RWPE2 (cell line): ENCODE measurements at regions not wholly inside any gene's neighbourhood (a gene's known extent, or its start where the extent isn't known, plus 50 kb on each side); places are given as distances from the start of the nearest gene placed in this dataset.

Source experiments
- ATAC-seq: fragments of 200-7000 bp; cut with Tn5 transposase; 3 replicates; pipeline ENCODE4 v1.9.1; 2021; ENCODE audit warnings: low read depth
- DNase-seq: peaks from one replicate; pipeline ENCODE4 v3.0.0-alpha.2; 2020; ENCODE audit warnings: low spot score
- H3K27ac ChIP-seq: fragments of 450-650 bp; 2 replicates; pipeline ENCODE4 v1.5.1; 2017; ENCODE audit warnings: mild to moderate bottlenecking; ENCODE audit not compliant: poor library complexity, severe bottlenecking
- H3K27me3 ChIP-seq: fragments of 250-450 bp; sonication (Bioruptor Pico); 2 replicates; pipeline ENCODE4 v1.5.1; 2021; ENCODE audit warnings: mild to moderate bottlenecking, moderate library complexity; ENCODE audit not compliant: insufficient read depth, poor library complexity, severe bottlenecking
- H3K36me3 ChIP-seq: fragments of 250-450 bp; sonication (Bioruptor Pico); 2 replicates; pipeline ENCODE4 v1.5.1; 2020; ENCODE audit warnings: low read depth, mild to moderate bottlenecking, moderate library complexity
- H3K4me1 ChIP-seq: fragments of 250-450 bp; sonication (Bioruptor Pico); 2 replicates; pipeline ENCODE4 v1.5.1; 2021; ENCODE audit warnings: mild to moderate bottlenecking, moderate library complexity; ENCODE audit not compliant: insufficient read depth, poor library complexity, severe bottlenecking
- H3K4me3 ChIP-seq: fragments of 250-450 bp; sonication (Bioruptor Pico); 2 replicates; pipeline ENCODE4 v1.5.1; 2021; ENCODE audit warnings: mild to moderate bottlenecking, moderate library complexity; ENCODE audit not compliant: severe bottlenecking
- H3K9me3 ChIP-seq: fragments of 250-450 bp; sonication (Bioruptor Pico); 2 replicates; pipeline ENCODE4 v1.5.1; 2021; ENCODE audit warnings: mild to moderate bottlenecking, moderate library complexity; ENCODE audit not compliant: severe bottlenecking
- TF ChIP-seq, protein P1 (sequence below): fragments of 450-650 bp; IDR thresholded peaks from one replicate; pipeline ENCODE4 v1.5.1; 2017; ENCODE audit warnings: mild to moderate bottlenecking, moderate library complexity; ENCODE audit not compliant: poor library complexity, severe bottlenecking

DNA sequence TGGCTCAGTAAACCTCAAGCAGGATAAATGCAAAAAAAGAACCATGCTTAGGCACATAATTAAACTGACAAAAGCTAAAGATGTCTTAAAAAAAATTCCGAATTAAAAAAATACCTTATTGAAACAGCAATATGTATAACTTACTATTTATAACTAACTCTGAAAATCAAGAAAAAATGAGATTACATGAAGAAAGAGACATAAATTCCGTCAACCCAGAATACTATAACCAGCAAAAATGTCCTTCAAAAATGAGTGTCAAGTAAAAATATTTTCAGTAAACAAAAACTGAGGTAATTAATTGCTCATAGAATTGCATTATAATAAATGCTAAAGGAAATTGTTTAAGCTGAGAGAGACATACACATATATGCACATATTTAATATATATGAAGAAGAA is 474.5 kb upstream of the SYT4 start:
- H3K9me3 ChIP-seq = peaks cover 3% of the 10 kb centered on the region
- peaks cover 7% of the 10 kb centered on the region for H3K4me1 ChIP-seq
- TF ChIP-seq, protein P1, sequence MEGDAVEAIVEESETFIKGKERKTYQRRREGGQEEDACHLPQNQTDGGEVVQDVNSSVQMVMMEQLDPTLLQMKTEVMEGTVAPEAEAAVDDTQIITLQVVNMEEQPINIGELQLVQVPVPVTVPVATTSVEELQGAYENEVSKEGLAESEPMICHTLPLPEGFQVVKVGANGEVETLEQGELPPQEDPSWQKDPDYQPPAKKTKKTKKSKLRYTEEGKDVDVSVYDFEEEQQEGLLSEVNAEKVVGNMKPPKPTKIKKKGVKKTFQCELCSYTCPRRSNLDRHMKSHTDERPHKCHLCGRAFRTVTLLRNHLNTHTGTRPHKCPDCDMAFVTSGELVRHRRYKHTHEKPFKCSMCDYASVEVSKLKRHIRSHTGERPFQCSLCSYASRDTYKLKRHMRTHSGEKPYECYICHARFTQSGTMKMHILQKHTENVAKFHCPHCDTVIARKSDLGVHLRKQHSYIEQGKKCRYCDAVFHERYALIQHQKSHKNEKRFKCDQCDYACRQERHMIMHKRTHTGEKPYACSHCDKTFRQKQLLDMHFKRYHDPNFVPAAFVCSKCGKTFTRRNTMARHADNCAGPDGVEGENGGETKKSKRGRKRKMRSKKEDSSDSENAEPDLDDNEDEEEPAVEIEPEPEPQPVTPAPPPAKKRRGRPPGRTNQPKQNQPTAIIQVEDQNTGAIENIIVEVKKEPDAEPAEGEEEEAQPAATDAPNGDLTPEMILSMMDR = no peak
- H3K36me3 ChIP-seq = no peaks in the 10 kb centered on the region
- DNase-seq = no peak
- no peaks in the 10 kb centered on the region for H3K27me3 ChIP-seq
- peak overlapping the region; percentile 41 for H3K27ac ChIP-seq
- H3K4me3 ChIP-seq = no peak overlapping the region
- ATAC-seq = no peak

DNA sequence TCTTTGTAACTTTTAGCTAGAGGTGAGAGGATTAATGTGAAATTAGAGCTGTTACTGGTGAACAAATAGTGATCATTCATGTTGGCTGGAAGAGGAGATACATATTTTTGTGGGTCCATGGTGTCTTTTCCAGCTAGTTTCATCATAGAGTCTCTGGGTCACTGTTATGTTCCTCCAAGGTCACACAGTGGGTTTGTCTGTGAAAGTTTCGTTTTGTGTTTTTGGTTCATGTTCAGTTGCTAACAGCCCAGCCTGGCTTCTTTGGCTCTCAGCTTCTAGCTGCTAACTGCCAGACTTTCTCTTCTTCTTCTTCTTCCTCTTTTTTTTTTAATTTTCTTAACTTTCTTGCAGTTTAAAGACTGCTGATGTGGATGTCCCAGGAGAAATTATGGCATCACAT is 480.0 kb upstream of the SYT4 start:
- Histone ChIP-seq H3K27me3 (no peaks in the 10 kb centered on the region), H3K9me3 (no peaks in the 10 kb centered on the region), H3K4me1 (peaks cover 7% of the 10 kb centered on the region), H3K4me3 (no peak overlapping the region), H3K36me3 (no peaks in the 10 kb centered on the region), H3K27ac (no peak overlapping the region)
- DNase-seq (no peak), ATAC-seq (no peak)
- TF ChIP-seq, protein P1 = no peak

DNA sequence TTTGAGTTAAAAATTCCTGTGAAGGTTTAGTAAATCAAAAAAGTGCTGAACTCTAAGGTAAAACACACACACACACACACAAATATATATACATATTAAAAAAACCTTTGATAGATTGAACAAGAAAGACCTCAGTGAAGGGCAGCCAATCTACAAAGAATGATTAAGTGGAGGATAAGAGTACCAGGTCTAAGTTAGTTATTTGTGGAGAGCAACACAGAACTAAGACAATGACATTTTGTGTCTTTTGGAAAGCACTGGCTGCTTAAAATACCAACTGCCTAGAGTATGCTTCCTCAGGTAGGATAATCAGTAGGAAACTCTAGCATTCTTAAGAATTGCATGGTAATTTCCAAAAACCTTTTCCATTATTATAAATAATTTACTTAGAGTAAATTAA is 481.4 kb upstream of the SYT4 start:
- peaks cover 7% of the 10 kb centered on the region for H3K4me1 ChIP-seq
- no peak for DNase-seq

DNA sequence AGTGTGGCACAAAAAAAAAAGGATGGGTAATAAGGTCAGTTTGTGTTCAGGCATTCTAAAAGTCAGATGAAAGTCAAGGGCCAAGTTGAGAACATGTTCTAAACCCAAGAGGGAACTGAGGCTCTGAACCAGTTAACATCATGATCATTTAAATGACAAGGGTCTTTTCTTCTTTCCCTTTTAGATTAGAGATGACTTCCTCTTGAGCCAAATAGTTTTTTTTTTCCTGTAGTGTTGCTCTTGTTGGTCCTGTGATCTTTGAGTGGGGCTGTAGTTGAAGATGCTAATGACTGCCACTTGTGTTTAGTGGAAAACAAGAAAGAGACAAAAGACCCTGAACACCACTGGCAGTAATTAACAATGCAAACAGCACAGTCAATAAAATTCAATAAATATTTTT is 482.7 kb upstream of the SYT4 start:
- no peak for DNase-seq
- ATAC-seq = no peak
- Histone ChIP-seq H3K27me3 (no peaks in the 10 kb centered on the region), H3K4me3 (no peak overlapping the region), H3K9me3 (no peaks in the 10 kb centered on the region), H3K4me1 (peaks cover 7% of the 10 kb centered on the region), H3K36me3 (no peaks in the 10 kb centered on the region), H3K27ac (no peak overlapping the region)
- TF ChIP-seq, protein P1 = no peak

More for the DNA sequence above, 481.4 kb upstream of the SYT4 start:
- no peak for ATAC-seq
- Histone ChIP-seq H3K36me3 (no peaks in the 10 kb centered on the region), H3K9me3 (no peaks in the 10 kb centered on the region), H3K27me3 (no peaks in the 10 kb centered on the region), H3K27ac (no peak overlapping the region), H3K4me3 (no peak overlapping the region)
- TF ChIP-seq, protein P1 = no peak

DNA sequence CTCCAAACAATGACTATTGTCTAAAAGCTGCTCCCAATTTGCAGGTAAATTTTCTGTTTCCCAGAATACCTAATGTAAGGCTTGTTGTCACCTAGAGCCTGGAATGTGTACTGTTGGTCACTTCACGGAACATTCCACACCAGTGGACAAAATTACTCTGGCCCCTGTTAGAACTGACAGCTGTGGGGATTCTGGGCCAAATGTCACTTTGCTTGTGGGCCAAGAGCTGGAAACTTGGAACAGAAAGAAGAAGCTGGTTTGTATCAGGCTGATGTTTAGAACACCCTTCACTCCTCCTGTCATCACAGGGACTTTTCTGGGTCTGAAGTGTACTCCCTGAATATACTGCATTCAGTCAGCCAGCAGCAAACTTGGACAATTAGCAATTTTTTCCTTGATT is 495.6 kb upstream of the SYT4 start:
- TF ChIP-seq, protein P1 = no peak
- Histone ChIP-seq H3K4me3 (no peak overlapping the region), H3K4me1 (no peaks in the 10 kb centered on the region), H3K27ac (no peak overlapping the region), H3K36me3 (no peaks in the 10 kb centered on the region), H3K27me3 (no peaks in the 10 kb centered on the region), H3K9me3 (no peaks in the 10 kb centered on the region)
- DNase-seq (no peak), ATAC-seq (no peak)
